ENCODE measurements at regions not wholly inside any gene's neighbourhood (a gene's known extent, or its start where the extent isn't known, plus 50 kb on each side); places are given as distances from the start of the nearest gene placed in this dataset.
"Not testable (repeated sequence)": the region's sequence is repeated elsewhere in the genome, so short reads cannot be mapped to it uniquely, and the experiment has no call there.

DNA sequence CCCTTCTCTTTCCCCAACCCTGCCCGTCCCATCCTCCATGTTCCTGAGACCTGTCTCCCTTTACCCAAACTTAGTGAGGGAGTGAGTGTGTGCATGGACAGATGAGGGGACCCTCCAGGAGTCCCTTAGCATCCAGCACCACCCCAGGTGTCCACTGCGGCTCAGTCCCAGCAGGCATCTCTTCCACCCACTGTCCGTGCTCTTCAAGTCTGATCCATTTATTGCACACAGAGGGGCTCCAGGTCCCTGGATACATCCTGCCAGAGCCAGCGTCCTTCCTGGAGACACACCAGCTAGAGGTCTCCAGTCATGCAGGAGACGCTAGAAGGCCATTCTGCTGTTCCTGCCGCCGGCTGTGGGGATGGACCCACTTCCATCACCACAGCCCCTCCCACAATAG, 239.2 kb downstream of the ADGRD1 start:
- DNase-seq: no peak

- no peak for DNase-seq
Measured at GRCh38 chr12:131194166-131194565, 240.5 kb downstream of the ADGRD1 start.

GRCh38 chr12:131195796-131196195, 242.1 kb downstream of the ADGRD1 start:
- no peak for DNase-seq

DNA sequence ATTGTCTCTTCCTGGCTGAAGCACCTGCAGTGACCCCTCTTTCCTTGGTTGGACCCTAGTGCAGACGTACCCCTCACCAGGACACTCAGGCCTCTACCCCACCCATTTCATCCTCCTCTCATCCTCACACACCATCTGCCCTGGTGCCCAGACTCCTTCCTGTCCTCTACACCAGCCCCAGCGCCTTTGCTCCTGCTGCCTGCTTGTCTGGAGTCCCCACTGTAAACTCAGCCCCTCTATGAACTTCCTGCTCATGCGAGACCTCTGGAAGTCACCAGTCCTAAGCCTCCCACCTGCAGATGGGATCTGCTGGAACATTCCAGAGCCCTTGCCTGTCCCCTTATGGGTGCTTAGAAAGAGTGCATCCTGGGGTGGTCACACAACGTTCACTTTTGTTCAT, 242.5 kb downstream of the ADGRD1 start:
- no peak for DNase-seq

GRCh38 chr12:131197490-131197889, 243.8 kb downstream of the ADGRD1 start:
- DNase-seq: no peak

GRCh38 chr12:131199221-131199620, 245.5 kb downstream of the ADGRD1 start:
- DNase-seq: no peak

DNA sequence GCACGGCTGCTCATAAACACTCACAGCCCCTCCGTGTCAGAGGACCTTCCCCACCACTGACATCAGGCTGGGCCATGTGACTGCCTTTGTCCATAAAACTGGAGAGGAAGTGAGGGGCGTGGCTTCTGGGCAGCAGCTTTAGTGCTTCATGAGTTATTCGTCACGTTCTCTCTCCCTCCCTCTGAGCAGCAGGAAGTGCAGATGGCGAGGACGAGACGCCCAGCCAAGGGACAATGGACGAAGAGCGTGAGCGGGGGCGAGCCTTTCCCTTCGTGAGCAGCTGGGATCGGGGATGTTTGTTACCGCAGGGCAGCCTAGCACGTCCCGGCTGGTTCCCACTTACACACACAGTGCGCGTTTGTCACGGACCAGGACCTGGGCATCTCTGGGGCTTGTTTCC, 248.2 kb downstream of the ADGRD1 start:
- not testable (repeated sequence) for DNase-seq

- no peak for DNase-seq
Measured at GRCh38 chr12:131202592-131203378, 249.1 kb downstream of the ADGRD1 start.

GRCh38 chr12:131203666-131204415, 250.1 kb downstream of the ADGRD1 start:
- no peak for DNase-seq

DNA sequence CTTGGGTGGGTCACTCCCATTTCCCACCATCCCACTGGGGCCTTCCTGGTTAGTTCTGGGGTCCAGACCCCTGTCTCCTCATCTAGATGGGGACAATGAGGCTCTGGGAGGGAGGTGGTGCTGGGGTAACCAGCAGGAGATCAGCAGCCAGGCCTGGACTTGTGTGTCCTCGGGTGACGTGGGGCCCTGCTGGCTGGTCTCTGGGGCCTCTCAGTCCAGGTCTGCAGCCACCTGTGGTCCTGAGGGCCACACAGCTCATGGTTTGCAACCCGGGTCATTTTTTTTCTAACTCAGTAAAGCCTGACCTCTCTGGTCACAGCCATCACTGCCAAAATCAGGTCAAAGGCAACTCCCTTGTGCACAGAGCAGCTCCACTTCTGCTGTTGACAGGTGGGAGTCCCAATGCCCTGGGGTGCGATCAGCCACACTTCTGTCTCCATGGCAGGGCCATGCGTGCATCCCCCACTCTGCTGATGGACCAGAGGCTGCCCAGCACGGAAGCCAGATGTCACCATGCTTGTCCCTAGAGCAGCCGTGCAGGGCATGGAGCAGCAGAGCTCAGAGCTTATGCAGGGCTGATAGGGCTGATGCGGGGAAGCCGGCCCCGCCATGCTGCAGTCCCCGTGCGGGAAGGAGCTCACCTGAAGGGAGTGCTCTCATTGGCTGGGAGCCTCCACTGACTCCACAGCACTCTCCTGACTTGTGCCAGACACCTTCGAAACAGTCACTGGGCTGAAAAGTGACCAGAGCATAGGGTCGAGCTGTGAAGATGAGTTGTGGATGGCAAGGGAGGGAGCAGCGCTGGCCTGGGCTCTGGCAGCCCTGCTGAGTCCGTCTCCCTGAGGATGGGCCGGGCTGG, 250.9 kb downstream of the ADGRD1 start:
- DNase-seq: no peak

GRCh38 chr12:131205275-131205933, 251.7 kb downstream of the ADGRD1 start:
- not testable (repeated sequence) for DNase-seq

DNA sequence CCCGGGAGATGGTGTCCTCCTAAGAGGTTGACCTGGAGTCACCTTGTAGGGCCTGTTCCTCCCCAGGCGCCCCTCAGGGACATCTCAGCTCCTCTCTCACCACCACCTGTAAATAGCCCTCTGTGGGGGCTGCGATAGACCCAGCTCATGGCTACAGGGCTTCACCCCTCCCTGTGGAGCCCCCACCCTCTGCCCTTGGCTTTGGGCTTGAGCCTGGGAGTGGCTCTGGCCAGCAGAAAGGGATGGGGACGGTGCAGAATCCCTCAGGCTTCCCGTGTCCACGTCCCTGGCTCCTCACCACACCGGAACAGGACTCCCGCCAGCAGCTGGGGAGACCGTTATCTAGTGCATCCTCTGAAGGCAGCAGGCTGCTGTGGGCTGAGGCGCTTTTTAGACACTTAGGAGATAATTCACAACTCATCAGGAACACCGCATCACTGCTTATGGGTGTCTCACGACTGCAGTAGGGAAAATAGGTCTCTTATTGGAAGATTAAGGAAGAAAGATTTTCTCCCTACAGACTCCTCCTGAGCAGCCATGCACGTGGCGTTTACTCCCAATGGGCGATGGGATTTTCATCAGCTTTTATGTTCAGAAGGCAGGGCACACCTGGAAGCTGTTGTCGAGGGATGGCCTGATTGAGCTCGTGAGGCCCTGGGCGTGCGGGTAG, 253.1 kb downstream of the ADGRD1 start:
- not testable (repeated sequence) for DNase-seq

DNA sequence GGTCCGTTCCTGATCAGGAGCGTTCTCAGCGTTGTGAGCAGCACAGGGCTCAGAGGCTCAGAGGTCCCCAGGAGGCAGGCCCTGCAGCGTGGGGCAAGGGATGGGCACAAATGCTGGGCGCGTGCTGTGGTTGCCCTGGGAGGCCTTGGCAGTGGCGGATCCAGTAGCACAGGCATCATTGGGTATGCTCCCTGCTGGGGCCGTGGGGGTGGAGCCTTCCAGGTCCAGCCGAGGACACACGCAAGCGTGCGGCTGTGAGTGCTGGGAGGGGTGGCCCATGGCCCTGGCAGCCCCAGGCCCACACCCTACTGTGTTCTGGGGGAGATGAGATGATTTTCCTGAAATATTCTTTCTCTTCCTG, 253.6 kb downstream of the ADGRD1 start:
- DNase-seq: not testable (repeated sequence)

GRCh38 chr12:131207841-131208240, 254.1 kb downstream of the ADGRD1 start:
- DNase-seq: not testable (repeated sequence)

GRCh38 chr12:131208425-131208824, 254.7 kb downstream of the ADGRD1 start:
- DNase-seq: no peak

- no peak for DNase-seq
Measured at GRCh38 chr12:131209082-131210070, 255.7 kb downstream of the ADGRD1 start.

GRCh38 chr12:131210506-131211339, 257.0 kb downstream of the ADGRD1 start:
- DNase-seq: no peak

GRCh38 chr12:131211340-131211938, 257.7 kb downstream of the ADGRD1 start:
- DNase-seq: no peak

DNA sequence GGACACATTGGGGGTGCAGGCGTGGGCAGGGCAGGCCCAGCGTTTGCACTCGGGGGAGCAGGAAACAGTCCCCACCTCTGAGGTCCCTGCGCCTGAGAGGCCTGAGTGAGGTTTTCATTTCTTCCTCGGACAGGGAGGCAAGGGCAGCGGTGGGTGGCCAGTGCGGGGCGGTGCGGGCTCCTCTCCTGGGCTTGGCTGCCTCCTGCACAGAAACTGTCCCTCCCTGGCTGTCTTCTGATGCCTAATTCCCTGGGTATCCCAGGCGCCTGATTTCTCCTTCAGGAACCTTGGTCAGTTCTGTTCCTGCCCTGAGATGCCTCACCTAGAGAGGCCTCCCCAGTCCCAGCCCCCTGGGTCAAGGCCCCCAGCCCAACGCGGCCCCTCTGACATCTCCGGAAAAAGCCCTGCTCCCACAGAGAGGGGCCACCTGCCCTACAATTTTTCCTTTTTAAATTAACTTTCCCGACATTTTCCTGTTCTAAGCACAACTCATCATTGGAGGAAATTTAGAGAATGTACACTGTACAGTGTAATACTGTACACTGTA, 260.3 kb downstream of the ADGRD1 start:
- no peak for DNase-seq
